ENCODE measurements at regions not wholly inside any gene's neighbourhood (a gene's known extent, or its start where the extent isn't known, plus 50 kb on each side); places are given as distances from the start of the nearest gene placed in this dataset.

DNA sequence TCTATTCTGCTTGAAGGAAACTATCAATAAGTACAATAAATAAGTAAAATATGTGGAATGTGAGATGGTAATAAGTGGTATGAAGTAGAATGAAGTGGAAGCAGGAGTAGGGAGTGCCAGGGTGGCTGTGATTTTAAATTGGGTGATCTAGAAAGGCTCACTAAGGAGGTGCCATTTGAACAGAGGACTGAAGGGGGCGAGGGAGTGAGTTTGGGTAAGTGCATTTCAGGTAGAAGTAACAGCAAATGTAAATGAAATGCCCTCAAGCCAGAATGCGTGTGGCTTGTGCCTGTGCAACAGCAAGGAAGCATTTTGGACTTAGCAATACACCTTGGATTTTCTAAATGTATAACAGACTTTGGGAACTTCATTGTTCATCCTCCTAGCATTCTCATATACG lies 77.1 kb downstream of the CCNA1 start:
- FAIRE-seq = no peak
- intact Hi-C loops (cut with micrococcal nuclease) = no loop called here
- BruUV-seq (replicated peaks) = no TSS peak

More for the DNA sequence above, 77.1 kb downstream of the CCNA1 start:
- H2AFZ ChIP-seq (ENCODE audit: low read depth, low read length) = no peak overlapping the region
- no peak overlapping the region for H3K27ac ChIP-seq (ENCODE audit: insufficient read depth, low read depth, low read length)
- no peaks in the 10 kb centered on the region for H3K4me1 ChIP-seq (ENCODE audit: control insufficient read depth, extremely low read depth, insufficient read depth, low read length)
- no peaks in the 10 kb centered on the region for H3K9me3 ChIP-seq (replicated peaks; ENCODE audit: control insufficient read depth, insufficient read depth, low read length)
- H3K9me1 ChIP-seq (replicated peaks; ENCODE audit: control insufficient read depth, extremely low read depth, insufficient read depth, low read length) = no peaks in the 10 kb centered on the region
- H3K4me3 ChIP-seq (replicated peaks in 1 of 3; ENCODE audit: insufficient read depth in 1 of 3, low read depth in 1 of 3, low read length in 3 of 3) = no peak overlapping the region
- no peak for DNase-seq (ENCODE audit: low read depth, low spot score)
- no peaks in the 10 kb centered on the region for H4K20me1 ChIP-seq (replicated peaks; ENCODE audit: control insufficient read depth, extremely low read depth, insufficient read depth, low read length)
- CTCF ChIA-PET = interaction anchor here (1.0 kb wide), 1 partner anchor 10 kb away, joined by 3 read pairs; no protein-coding TSS in a partner anchor
- POLR2A ChIA-PET = no interaction called here
- H3K36me3 ChIP-seq (ENCODE audit: control insufficient read depth in 2 of 2, extremely low read depth in 1 of 2, insufficient read depth in 2 of 2, low read length in 2 of 2) = no peaks in the 10 kb centered on the region
- H3K27me3 ChIP-seq (ENCODE audit: control insufficient read depth in 2 of 2, insufficient read depth in 2 of 2, low read length in 2 of 2) = peaks cover 0 to 3% of the 10 kb centered on the region in 2 experiments
- H3K9ac ChIP-seq (replicated peaks; ENCODE audit: extremely low read depth, insufficient read depth, low read length) = no peak overlapping the region
- H3K79me2 ChIP-seq (ENCODE audit: control insufficient read depth, insufficient read depth, low read length) = no peaks in the 10 kb centered on the region
- TF ChIP-seq POLR2A (IDR thresholded peaks at IDR 0.05; ENCODE audit: low read depth, low read length) = no peak
- TF ChIP-seq GATA2 (IDR thresholded peaks at IDR 0.05; ENCODE audit: insufficient read depth, insufficient read length, low read depth, low read length) = no peak
- TF ChIP-seq POLR2AphosphoS5 (IDR thresholded peaks at IDR 0.05; ENCODE audit: insufficient read depth, low read depth, low read length) = no peak
- TF ChIP-seq, protein P1, sequence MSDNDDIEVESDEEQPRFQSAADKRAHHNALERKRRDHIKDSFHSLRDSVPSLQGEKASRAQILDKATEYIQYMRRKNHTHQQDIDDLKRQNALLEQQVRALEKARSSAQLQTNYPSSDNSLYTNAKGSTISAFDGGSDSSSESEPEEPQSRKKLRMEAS (IDR thresholded peaks at IDR 0.05; ENCODE audit: insufficient read depth, insufficient read length) = no peak
- TF ChIP-seq MYC (IDR thresholded peaks at IDR 0.05; ENCODE audit: low read depth, low read length) = no peak
- TF ChIP-seq, protein P2, sequence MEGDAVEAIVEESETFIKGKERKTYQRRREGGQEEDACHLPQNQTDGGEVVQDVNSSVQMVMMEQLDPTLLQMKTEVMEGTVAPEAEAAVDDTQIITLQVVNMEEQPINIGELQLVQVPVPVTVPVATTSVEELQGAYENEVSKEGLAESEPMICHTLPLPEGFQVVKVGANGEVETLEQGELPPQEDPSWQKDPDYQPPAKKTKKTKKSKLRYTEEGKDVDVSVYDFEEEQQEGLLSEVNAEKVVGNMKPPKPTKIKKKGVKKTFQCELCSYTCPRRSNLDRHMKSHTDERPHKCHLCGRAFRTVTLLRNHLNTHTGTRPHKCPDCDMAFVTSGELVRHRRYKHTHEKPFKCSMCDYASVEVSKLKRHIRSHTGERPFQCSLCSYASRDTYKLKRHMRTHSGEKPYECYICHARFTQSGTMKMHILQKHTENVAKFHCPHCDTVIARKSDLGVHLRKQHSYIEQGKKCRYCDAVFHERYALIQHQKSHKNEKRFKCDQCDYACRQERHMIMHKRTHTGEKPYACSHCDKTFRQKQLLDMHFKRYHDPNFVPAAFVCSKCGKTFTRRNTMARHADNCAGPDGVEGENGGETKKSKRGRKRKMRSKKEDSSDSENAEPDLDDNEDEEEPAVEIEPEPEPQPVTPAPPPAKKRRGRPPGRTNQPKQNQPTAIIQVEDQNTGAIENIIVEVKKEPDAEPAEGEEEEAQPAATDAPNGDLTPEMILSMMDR (IDR thresholded peaks at IDR 0.05; ENCODE audit: extremely low read depth in 1 of 2, insufficient read depth in 1 of 2, low read depth in 1 of 2, low read length in 2 of 2) = no peak
- TF ChIP-seq JUN (IDR thresholded peaks at IDR 0.05; ENCODE audit: borderline replicate concordance, insufficient read depth, insufficient read length, low read depth) = no peak
- no peak for TF ChIP-seq FOS (IDR thresholded peaks at IDR 0.05; ENCODE audit: borderline replicate concordance, insufficient read depth, low read length)
- no peak for TF ChIP-seq EZH2 (IDR thresholded peaks at IDR 0.05; ENCODE audit: borderline replicate concordance, low read depth, low read length, severe bottlenecking)
- dilution Hi-C loops (cut with MboI; ENCODE audit: extremely low pct_ligation_motif_present, low sequenced_read_pairs) = no loop called here
- H3K4me2 ChIP-seq (ENCODE audit: insufficient read depth, low read length) = no peak overlapping the region
